Prostate gland (tissue), 2 donors: ENCODE measurements at regions not wholly inside any gene's neighbourhood (a gene's known extent, or its start where the extent isn't known, plus 50 kb on each side); places are given as distances from the start of the nearest gene placed in this dataset.

Experiments used
- DNase-seq: peaks from one replicate; pipeline ENCODE4 v3.0.0-alpha.2; 2019; ENCODE audit warnings: low spot score
- H3K27ac ChIP-seq, 2 donors: fragments of 200-600 bp; sonication (generic); 2 replicates each; pipeline ENCODE4 v1.5.1; 2017 to 2019
- H3K27me3 ChIP-seq: fragments of 200-600 bp; sonication (generic); replicated peaks from 2 replicates; pipeline ENCODE4 v1.5.1; 2019; ENCODE audit not compliant: insufficient read depth
- H3K36me3 ChIP-seq, 2 donors: fragments of 200-600 bp; sonication (generic); 1 replicate in 1 of 2; 2 replicates in 1 of 2; pipeline versions ENCODE4 v1.5.1 to v1.8.1; 2017 to 2019
- H3K4me1 ChIP-seq: fragments of 200-600 bp; sonication (generic); replicated peaks from 2 replicates; pipeline ENCODE4 v1.5.1; 2019
- H3K4me3 ChIP-seq, 2 donors: fragments of 200-600 bp; sonication (generic); 2 replicates each; pipeline ENCODE4 v1.5.1; 2017 to 2019
- H3K9me3 ChIP-seq: fragments of 200-600 bp; sonication (generic); 2 replicates; pipeline ENCODE4 v1.5.1; 2017
- POLR2A ChIP-seq: fragments of 450-650 bp; IDR thresholded peaks from one replicate; pipeline ENCODE4 v1.6.1; 2016; ENCODE audit warnings: antibody characterized with exemption, mild to moderate bottlenecking
- POLR2AphosphoS5 ChIP-seq: sonication (generic); formaldehyde crosslinking; IDR thresholded peaks from one replicate; pipeline ENCODE4 v1.6.1; 2017; ENCODE audit warnings: antibody characterized with exemption
- WGBS: methylation state at CpG from one replicate; pipeline ENCODE4 v1.1.5; 2018; 5-methylcytosine and 5-hydroxymethylcytosine counted together
- intact Hi-C: fragments of 100-400 bp; cut with DNase I; formaldehyde crosslinking; loops from one replicate; pipeline ENCODE4 v1.14.2; 2022
- TF ChIP-seq, protein P1 (sequence below), 4 experiments: fragments of 200-600 bp in 2 of 4; fragments of 450-650 bp in 2 of 4; sonication (generic) in 2 of 4; IDR thresholded peaks; 1 replicate in 3 of 4; 2 replicates in 1 of 4; pipeline ENCODE4 v1.5.1; 2016 to 2019; ENCODE audit warnings: antibody characterized with exemption in 4 of 4, mild to moderate bottlenecking in 2 of 4, moderate library complexity in 2 of 4

DNA sequence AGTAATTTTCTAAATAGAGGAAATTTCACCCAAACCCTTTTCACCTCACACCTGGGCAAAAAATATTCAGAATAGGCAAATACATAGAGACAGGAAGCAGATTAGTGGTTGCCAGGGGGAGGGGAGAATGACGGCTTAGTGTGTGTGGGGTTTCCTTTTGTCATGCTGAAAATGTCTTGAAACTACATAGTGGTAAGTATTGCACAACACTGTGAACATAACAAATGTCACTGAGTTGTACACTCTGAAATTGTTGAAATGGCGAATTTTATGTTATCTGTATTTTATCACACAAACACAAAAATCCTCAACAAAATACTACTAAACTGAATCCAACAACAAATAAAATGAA, 60.7 kb upstream of the PLAC1 start:
- DNase-seq, result no peak
- no peaks in the 10 kb centered on the region for H3K4me1 ChIP-seq
- no peak overlapping the region for H3K27ac ChIP-seq
- TF ChIP-seq POLR2A (no peak), POLR2AphosphoS5 (no peak)
- TF ChIP-seq, protein P1, sequence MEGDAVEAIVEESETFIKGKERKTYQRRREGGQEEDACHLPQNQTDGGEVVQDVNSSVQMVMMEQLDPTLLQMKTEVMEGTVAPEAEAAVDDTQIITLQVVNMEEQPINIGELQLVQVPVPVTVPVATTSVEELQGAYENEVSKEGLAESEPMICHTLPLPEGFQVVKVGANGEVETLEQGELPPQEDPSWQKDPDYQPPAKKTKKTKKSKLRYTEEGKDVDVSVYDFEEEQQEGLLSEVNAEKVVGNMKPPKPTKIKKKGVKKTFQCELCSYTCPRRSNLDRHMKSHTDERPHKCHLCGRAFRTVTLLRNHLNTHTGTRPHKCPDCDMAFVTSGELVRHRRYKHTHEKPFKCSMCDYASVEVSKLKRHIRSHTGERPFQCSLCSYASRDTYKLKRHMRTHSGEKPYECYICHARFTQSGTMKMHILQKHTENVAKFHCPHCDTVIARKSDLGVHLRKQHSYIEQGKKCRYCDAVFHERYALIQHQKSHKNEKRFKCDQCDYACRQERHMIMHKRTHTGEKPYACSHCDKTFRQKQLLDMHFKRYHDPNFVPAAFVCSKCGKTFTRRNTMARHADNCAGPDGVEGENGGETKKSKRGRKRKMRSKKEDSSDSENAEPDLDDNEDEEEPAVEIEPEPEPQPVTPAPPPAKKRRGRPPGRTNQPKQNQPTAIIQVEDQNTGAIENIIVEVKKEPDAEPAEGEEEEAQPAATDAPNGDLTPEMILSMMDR (IDR thresholded peaks at IDR 0.05), result no peak
- 76% methylated on average over 2 of the region's 2 CpGs for WGBS
- H3K36me3 ChIP-seq, result no peaks in the 10 kb centered on the region
- no peak overlapping the region for H3K4me3 ChIP-seq
- H3K9me3 ChIP-seq, result no peaks in the 10 kb centered on the region
- no peaks in the 10 kb centered on the region for H3K27me3 ChIP-seq
- intact Hi-C loops, result no loop called here

DNA sequence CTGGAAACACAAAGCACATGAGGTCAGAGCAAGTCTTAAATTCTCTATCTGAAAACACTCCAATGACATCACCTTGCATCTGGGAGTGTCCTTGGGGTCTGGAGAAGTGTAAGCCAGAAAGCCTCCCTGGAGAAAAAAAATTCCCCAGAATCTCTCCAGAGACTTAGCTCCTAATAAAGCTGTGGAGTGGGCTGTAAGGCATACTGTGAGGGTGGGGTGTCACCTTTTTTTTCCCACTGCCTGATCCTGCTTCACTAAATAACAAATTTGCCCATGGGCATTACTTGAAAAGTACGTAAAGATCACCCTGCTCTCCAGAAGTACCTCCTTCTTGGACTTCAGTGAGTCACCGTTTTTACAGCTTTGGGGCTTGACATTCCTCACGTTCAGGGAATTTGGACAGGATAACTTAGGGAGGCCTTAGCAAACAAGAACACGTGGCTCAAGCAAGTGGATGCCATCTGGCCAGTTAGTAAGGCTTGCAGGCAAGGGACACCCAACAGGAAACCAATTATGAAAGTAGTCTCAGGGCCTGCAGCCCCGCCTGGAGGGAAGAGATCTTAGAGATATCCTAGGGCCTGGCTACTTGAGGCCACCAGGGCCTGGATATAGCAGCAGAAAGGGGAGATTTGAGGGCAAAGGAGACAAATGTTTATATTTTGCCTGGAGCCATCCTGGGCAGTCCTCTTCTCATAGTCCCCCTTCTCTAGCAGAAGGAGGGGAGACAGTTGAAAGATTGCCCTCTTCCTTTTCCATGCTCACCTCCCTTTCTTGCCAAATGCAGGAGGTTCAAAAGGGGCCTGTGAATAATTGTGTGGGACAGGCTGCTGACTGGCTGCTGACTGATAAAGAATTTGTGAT, 60.1 kb upstream of the PLAC1 start:
- peak; percentile 20 for DNase-seq
- Histone ChIP-seq H3K9me3 (no peaks in the 10 kb centered on the region), H3K4me1 (no peaks in the 10 kb centered on the region), H3K4me3 (no peak overlapping the region), H3K27me3 (no peaks in the 10 kb centered on the region), H3K36me3 (no peaks in the 10 kb centered on the region), H3K27ac (no peak overlapping the region)
- intact Hi-C loops, result no loop called here
- 14% methylated on average over 5 of the region's 5 CpGs for WGBS
- no peak for TF ChIP-seq POLR2A
- TF ChIP-seq, protein P1 (IDR thresholded peaks at IDR 0.05), result no peak
- TF ChIP-seq POLR2AphosphoS5, result no peak

DNA sequence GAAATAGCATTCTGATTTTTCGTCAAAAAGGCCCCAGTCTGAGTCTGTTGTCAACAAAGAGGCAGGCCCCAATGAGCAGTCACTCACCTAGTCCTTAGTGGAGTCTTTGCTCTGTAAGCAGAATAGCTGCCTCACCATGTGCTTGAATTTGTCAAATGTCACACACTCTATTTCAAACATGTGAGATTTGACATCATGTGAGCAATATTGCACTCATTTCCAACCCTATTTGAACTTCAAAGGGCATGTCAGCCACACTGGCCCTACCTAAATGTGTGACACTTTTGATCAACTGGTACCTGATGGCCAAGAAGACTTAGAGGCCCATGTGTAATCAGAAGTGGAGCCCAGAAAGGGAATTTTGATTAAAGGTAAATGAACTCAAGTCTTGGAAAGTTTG, 59.4 kb upstream of the PLAC1 start:
- Histone ChIP-seq H3K4me1 (no peaks in the 10 kb centered on the region), H3K27ac (no peak overlapping the region), H3K9me3 (no peaks in the 10 kb centered on the region), H3K36me3 (no peaks in the 10 kb centered on the region), H3K4me3 (no peak overlapping the region), H3K27me3 (no peaks in the 10 kb centered on the region)
- 100% methylated on average over 1 of the region's 1 CpG for WGBS
- intact Hi-C loops, result no loop called here
- no peak for DNase-seq
- TF ChIP-seq POLR2AphosphoS5 (no peak), POLR2A (no peak)
- TF ChIP-seq, protein P1 (IDR thresholded peaks at IDR 0.05), result no peak

DNA sequence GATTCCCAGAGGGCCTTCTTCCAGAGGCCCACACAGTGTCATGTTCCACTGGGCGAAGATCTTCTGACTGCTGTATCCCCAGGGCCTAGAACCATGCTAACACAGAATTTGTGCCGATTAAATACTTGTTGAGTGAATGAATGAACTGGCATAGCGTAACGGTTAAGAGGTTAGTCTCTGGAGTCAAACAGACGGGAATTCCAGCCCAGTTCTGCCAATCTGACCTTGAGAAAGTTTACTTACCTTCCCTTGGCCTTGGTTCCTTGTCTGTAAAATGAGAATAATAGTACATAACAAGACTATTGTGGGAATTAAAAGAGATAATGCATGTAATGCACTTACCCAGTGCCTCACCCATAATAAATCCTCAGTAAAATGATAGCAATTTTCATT, 58.3 kb upstream of the PLAC1 start:
- TF ChIP-seq POLR2A (no peak), POLR2AphosphoS5 (no peak)
- TF ChIP-seq, protein P1 (IDR thresholded peaks at IDR 0.05), result no peak
- H3K4me1 ChIP-seq, result no peaks in the 10 kb centered on the region
- H3K27me3 ChIP-seq, result no peaks in the 10 kb centered on the region
- intact Hi-C loops, result no loop called here
- H3K9me3 ChIP-seq, result no peaks in the 10 kb centered on the region
- WGBS, result 98% methylated on average over 5 of the region's 5 CpGs
- no peaks in the 10 kb centered on the region for H3K36me3 ChIP-seq
- no peak overlapping the region for H3K4me3 ChIP-seq
- no peak for DNase-seq
- no peak overlapping the region for H3K27ac ChIP-seq
